ENCODE measurements at regions not wholly inside any gene's neighbourhood (a gene's known extent, or its start where the extent isn't known, plus 50 kb on each side); places are given as distances from the start of the nearest gene placed in this dataset.

- no peaks in the 10 kb centered on the region for H4K20me1 ChIP-seq (ENCODE audit: insufficient read depth, low read length)
- H3K4me1 ChIP-seq (ENCODE audit: control insufficient read depth in 1 of 2, insufficient read depth in 2 of 2, low read length in 2 of 2), result peaks cover 23 to 30% of the 10 kb centered on the region in 2 donors
- Mint-ChIP-seq H3K36me3 (peaks cover 2 to 5% of the 10 kb centered on the region in 2 donors), H3K4me3 (no peak overlapping the region), H3K4me1 (peaks cover 34% of the 10 kb centered on the region), H3K9me3 (peaks cover 0 to 10% (median 5%) of the 10 kb centered on the region in 7 donors), H3K27me3 (ENCODE audit: low read depth in 3 of 3) (no peaks in the 10 kb centered on the region), H3K27ac (peak overlapping the region in 4 of 7 donors; percentile 12 to 77 (median 54))
- 74% methylated on average over 5 of the region's 6 CpGs for WGBS (ENCODE audit: insufficient coverage)
- intact Hi-C loops (cut with micrococcal nuclease), result no loop called here
- no peaks in the 10 kb centered on the region for H3K27me3 ChIP-seq (ENCODE audit: control insufficient read depth in 2 of 2, insufficient read depth in 2 of 2, low read length in 2 of 2)
- no peak overlapping the region for H3K4me2 ChIP-seq (replicated peaks; ENCODE audit: extremely low read depth, low read length, poor library complexity, severe bottlenecking)
- TF ChIP-seq, protein P1, sequence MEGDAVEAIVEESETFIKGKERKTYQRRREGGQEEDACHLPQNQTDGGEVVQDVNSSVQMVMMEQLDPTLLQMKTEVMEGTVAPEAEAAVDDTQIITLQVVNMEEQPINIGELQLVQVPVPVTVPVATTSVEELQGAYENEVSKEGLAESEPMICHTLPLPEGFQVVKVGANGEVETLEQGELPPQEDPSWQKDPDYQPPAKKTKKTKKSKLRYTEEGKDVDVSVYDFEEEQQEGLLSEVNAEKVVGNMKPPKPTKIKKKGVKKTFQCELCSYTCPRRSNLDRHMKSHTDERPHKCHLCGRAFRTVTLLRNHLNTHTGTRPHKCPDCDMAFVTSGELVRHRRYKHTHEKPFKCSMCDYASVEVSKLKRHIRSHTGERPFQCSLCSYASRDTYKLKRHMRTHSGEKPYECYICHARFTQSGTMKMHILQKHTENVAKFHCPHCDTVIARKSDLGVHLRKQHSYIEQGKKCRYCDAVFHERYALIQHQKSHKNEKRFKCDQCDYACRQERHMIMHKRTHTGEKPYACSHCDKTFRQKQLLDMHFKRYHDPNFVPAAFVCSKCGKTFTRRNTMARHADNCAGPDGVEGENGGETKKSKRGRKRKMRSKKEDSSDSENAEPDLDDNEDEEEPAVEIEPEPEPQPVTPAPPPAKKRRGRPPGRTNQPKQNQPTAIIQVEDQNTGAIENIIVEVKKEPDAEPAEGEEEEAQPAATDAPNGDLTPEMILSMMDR (IDR thresholded peaks at IDR 0.05), result no peak
- no peak overlapping the region for H3K4me3 ChIP-seq (replicated peaks in 1 of 3; ENCODE audit: low read depth in 2 of 3, low read length in 3 of 3)
- H3K36me3 ChIP-seq (replicated peaks in 1 of 2; ENCODE audit: control insufficient read depth in 1 of 2, insufficient read depth in 2 of 2, low read length in 2 of 2), result no peaks in the 10 kb centered on the region
- no peak overlapping the region for H3K9ac ChIP-seq (ENCODE audit: insufficient read depth, low read length, poor library complexity, severe bottlenecking)
- H2AFZ ChIP-seq (ENCODE audit: insufficient read depth, low read depth, low read length, poor library complexity, severe bottlenecking), result no peak overlapping the region
- H3K27ac ChIP-seq (ENCODE audit: low read depth in 1 of 2, low read length in 2 of 2), result no peak overlapping the region
- H3K9me3 ChIP-seq (replicated peaks in 1 of 2; ENCODE audit: control insufficient read depth in 1 of 2, insufficient read depth in 1 of 2, low read length in 2 of 2), result no peaks in the 10 kb centered on the region
- DNase-seq, result peak; percentile 65 to 83 (median 66)
- H3K79me2 ChIP-seq (ENCODE audit: insufficient read depth, low read length), result no peaks in the 10 kb centered on the region
Observed at GRCh38 chr1:228842094-228842775, 107.0 kb downstream of the RHOU start.

GRCh38 chr1:228845101-228845500 lies 109.8 kb downstream of the RHOU start:
- Mint-ChIP-seq H3K27me3 (ENCODE audit: low read depth in 3 of 3) (no peaks in the 10 kb centered on the region), H3K4me1 (peaks cover 26% of the 10 kb centered on the region), H3K36me3 (peaks cover 2 to 5% of the 10 kb centered on the region in 2 donors), H3K27ac (no peak overlapping the region), H3K4me3 (no peak overlapping the region), H3K9me3 (peaks cover 1 to 10% (median 5%) of the 10 kb centered on the region in 7 donors)
- Histone ChIP-seq H3K9me3 (replicated peaks in 1 of 2; ENCODE audit: control insufficient read depth in 1 of 2, insufficient read depth in 1 of 2, low read length in 2 of 2) (no peaks in the 10 kb centered on the region), H3K4me2 (replicated peaks; ENCODE audit: extremely low read depth, low read length, poor library complexity, severe bottlenecking) (no peak overlapping the region), H3K27me3 (ENCODE audit: control insufficient read depth in 2 of 2, insufficient read depth in 2 of 2, low read length in 2 of 2) (no peaks in the 10 kb centered on the region), H3K36me3 (replicated peaks in 1 of 2; ENCODE audit: control insufficient read depth in 1 of 2, insufficient read depth in 2 of 2, low read length in 2 of 2) (no peaks in the 10 kb centered on the region), H3K4me3 (replicated peaks in 1 of 3; ENCODE audit: low read depth in 2 of 3, low read length in 3 of 3) (no peak overlapping the region), H2AFZ (ENCODE audit: insufficient read depth, low read depth, low read length, poor library complexity, severe bottlenecking) (no peak overlapping the region), H3K27ac (ENCODE audit: low read depth in 1 of 2, low read length in 2 of 2) (no peak overlapping the region), H3K4me1 (ENCODE audit: control insufficient read depth in 1 of 2, insufficient read depth in 2 of 2, low read length in 2 of 2) (peaks cover 13 to 14% of the 10 kb centered on the region in 2 donors), H4K20me1 (ENCODE audit: insufficient read depth, low read length) (no peaks in the 10 kb centered on the region), H3K79me2 (ENCODE audit: insufficient read depth, low read length) (no peaks in the 10 kb centered on the region), H3K9ac (ENCODE audit: insufficient read depth, low read length, poor library complexity, severe bottlenecking) (no peak overlapping the region)
- TF ChIP-seq, protein P1 (IDR thresholded peaks at IDR 0.05), result no peak
- intact Hi-C loops (cut with micrococcal nuclease), result no loop called here
- DNase-seq, result no peak
- 100% methylated on average over 3 of the region's 8 CpGs for WGBS (ENCODE audit: insufficient coverage)

All from CD14-positive monocyte (primary cell).